Breast epithelium (tissue), 4 donors: ENCODE measurements at regions not wholly inside any gene's neighbourhood (a gene's known extent, or its start where the extent isn't known, plus 50 kb on each side); places are given as distances from the start of the nearest gene placed in this dataset.

Source experiments
- DNase-seq, 2 donors: peaks; one replicate each; pipeline ENCODE4 v3.0.0-alpha.2; 2019; ENCODE audit warnings: low spot score in 2 of 2
- H3K27ac ChIP-seq, 2 donors: fragments of 200-600 bp; sonication (generic) in 1 of 2; one replicate each; pipeline ENCODE4 v1.5.1; 2016 to 2019; ENCODE audit warnings: mild to moderate bottlenecking in 1 of 2
- H3K27me3 ChIP-seq, 2 donors: fragments of 200-600 bp; sonication (generic) in 1 of 2; one replicate each; pipeline versions ENCODE4 v1.5.1 to v1.6.0; 2017 to 2019; ENCODE audit warnings: control low read depth in 1 of 2, mild to moderate bottlenecking in 1 of 2
- H3K36me3 ChIP-seq: fragments of 200-600 bp; one replicate; pipeline ENCODE4 v1.5.1; 2019
- H3K4me1 ChIP-seq, 2 donors: fragments of 200-600 bp; sonication (generic); one replicate each; pipeline ENCODE4 v1.5.1; 2016 to 2019; ENCODE audit warnings: control low read depth in 1 of 2
- H3K4me3 ChIP-seq, 3 donors: fragments of 200-600 bp; sonication (generic); 1 replicate in 2 of 3; 2 replicates in 1 of 3; pipeline ENCODE4 v1.5.1; 2016 to 2019; ENCODE audit warnings: mild to moderate bottlenecking in 3 of 3, moderate library complexity in 2 of 3
- H3K9me3 ChIP-seq, 2 donors: fragments of 200-600 bp; sonication (generic) in 1 of 2; one replicate each; pipeline ENCODE4 v1.5.1; 2016 to 2019; ENCODE audit warnings: control low read depth in 1 of 2
- CTCF ChIP-seq, 3 donors: fragments of 450-650 bp; IDR thresholded peaks; one replicate each; pipeline ENCODE4 v1.5.1; 2016 to 2017; ENCODE audit warnings: antibody characterized with exemption in 3 of 3, mild to moderate bottlenecking in 3 of 3, moderate library complexity in 3 of 3
- POLR2A ChIP-seq: fragments of 450-650 bp; IDR thresholded peaks from one replicate; pipeline ENCODE4 v1.6.1; 2016; ENCODE audit warnings: antibody characterized with exemption, mild to moderate bottlenecking, moderate library complexity
- POLR2AphosphoS5 ChIP-seq, 3 donors: sonication (generic); formaldehyde crosslinking; IDR thresholded peaks; one replicate each; pipeline ENCODE4 v1.6.1; 2017; ENCODE audit warnings: antibody characterized with exemption in 3 of 3
- intact Hi-C: fragments of 100-400 bp; cut with DNase I; formaldehyde crosslinking; loops from one replicate; pipeline ENCODE4 v1.15.1; 2023; ENCODE audit warnings: low total_unique reads

GRCh38 chr12:127538316-127538715 is 728.7 kb upstream of the TMEM132C start:
- no peaks in the 10 kb centered on the region for H3K4me1 ChIP-seq
- intact Hi-C loops, result no loop called here
- DNase-seq, result no peak
- H3K36me3 ChIP-seq, result no peaks in the 10 kb centered on the region
- H3K9me3 ChIP-seq, result no peaks in the 10 kb centered on the region
- no peaks in the 10 kb centered on the region for H3K27me3 ChIP-seq
- no peak for TF ChIP-seq CTCF (IDR thresholded peaks at IDR 0.05)
- TF ChIP-seq POLR2AphosphoS5 (IDR thresholded peaks at IDR 0.05), result no peak
- no peak for TF ChIP-seq POLR2A
- H3K4me3 ChIP-seq, result no peak overlapping the region
- H3K27ac ChIP-seq, result no peak overlapping the region

GRCh38 chr12:127539226-127539858 is 727.6 kb upstream of the TMEM132C start:
- Histone ChIP-seq H3K36me3 (no peaks in the 10 kb centered on the region), H3K27ac (no peak overlapping the region), H3K27me3 (no peaks in the 10 kb centered on the region), H3K4me3 (no peak overlapping the region), H3K4me1 (no peaks in the 10 kb centered on the region), H3K9me3 (no peaks in the 10 kb centered on the region)
- intact Hi-C loops, result no loop called here
- no peak for DNase-seq
- TF ChIP-seq POLR2AphosphoS5 (IDR thresholded peaks at IDR 0.05) (no peak), POLR2A (no peak), CTCF (IDR thresholded peaks at IDR 0.05) (no peak)

- no peak for DNase-seq
- no peak overlapping the region for H3K27ac ChIP-seq
- H3K4me3 ChIP-seq, result no peak overlapping the region
- no peaks in the 10 kb centered on the region for H3K9me3 ChIP-seq
- intact Hi-C loops, result no loop called here
- no peaks in the 10 kb centered on the region for H3K36me3 ChIP-seq
- TF ChIP-seq POLR2A, result no peak
- no peak for TF ChIP-seq CTCF (IDR thresholded peaks at IDR 0.05)
- no peak for TF ChIP-seq POLR2AphosphoS5 (IDR thresholded peaks at IDR 0.05)
- H3K4me1 ChIP-seq, result no peaks in the 10 kb centered on the region
- no peaks in the 10 kb centered on the region for H3K27me3 ChIP-seq
Observed at GRCh38 chr12:127542391-127542790, 724.6 kb upstream of the TMEM132C start.

GRCh38 chr12:127542931-127543330 is 724.0 kb upstream of the TMEM132C start:
- H3K27ac ChIP-seq, result no peak overlapping the region
- H3K36me3 ChIP-seq, result no peaks in the 10 kb centered on the region
- no peak for DNase-seq
- no peaks in the 10 kb centered on the region for H3K27me3 ChIP-seq
- H3K4me3 ChIP-seq, result no peak overlapping the region
- H3K9me3 ChIP-seq, result no peaks in the 10 kb centered on the region
- intact Hi-C loops, result no loop called here
- TF ChIP-seq CTCF (IDR thresholded peaks at IDR 0.05) (no peak), POLR2A (no peak), POLR2AphosphoS5 (IDR thresholded peaks at IDR 0.05) (no peak)
- H3K4me1 ChIP-seq, result no peaks in the 10 kb centered on the region

- Histone ChIP-seq H3K27ac (no peak overlapping the region), H3K27me3 (no peaks in the 10 kb centered on the region), H3K4me3 (no peak overlapping the region), H3K36me3 (no peaks in the 10 kb centered on the region), H3K9me3 (peaks cover 0 to 4% of the 10 kb centered on the region in 2 donors), H3K4me1 (no peaks in the 10 kb centered on the region)
- intact Hi-C loops, result no loop called here
- DNase-seq, result no peak
- TF ChIP-seq POLR2A (no peak), CTCF (IDR thresholded peaks at IDR 0.05) (no peak), POLR2AphosphoS5 (IDR thresholded peaks at IDR 0.05) (no peak)
Observed at GRCh38 chr12:127546721-127547505, 720.1 kb upstream of the TMEM132C start.
